A549 (cell line): ENCODE measurements at regions not wholly inside any gene's neighbourhood (a gene's known extent, or its start where the extent isn't known, plus 50 kb on each side); places are given as distances from the start of the nearest gene placed in this dataset.

Experiments used
- ATAC-seq, 2 experiments: fragments of 200-7000 bp in 1 of 2; fragments of >200 bp in 1 of 2; cut with Nextera tagmentation in 1 of 2; cut with Tn5 transposase in 1 of 2; 3 replicates each; pipeline versions ENCODE4 v1.8.0 to v1.9.1; 2018 to 2020; ENCODE audit warnings: mild to moderate bottlenecking in 1 of 2, moderate library complexity in 1 of 2
- CTCF ChIA-PET: fragments of 300-600 bp; sonication (Branson Sonifier 250); formaldehyde crosslinking; extraction: SDS; loops from one replicate; lab custom pipeline; 2021; ENCODE audit warnings: antibody characterized with exemption, inconsistent platforms; lab: Yijun Ruan, JAX
- POLR2A ChIA-PET: fragments of 350-600 bp; formaldehyde crosslinking; extraction: SDS; loops from one replicate; lab custom pipeline; 2021; ENCODE audit warnings: antibody characterized with exemption, inconsistent platforms; lab: Yijun Ruan, JAX
- DNase-seq, 2 experiments: peaks; one replicate each; pipeline versions ENCODE4 v3.0.0 to v3.0.0-alpha.2; 2011 to 2016; ENCODE audit warnings: low read depth in 1 of 2, low spot score in 1 of 2
- FAIRE-seq: peaks from 2 replicates; lab custom pipeline; 2011; peaks lifted over from hg19 to GRCh38; lab: Jason Lieb, UNC
- H3K27ac ChIP-seq, 2 experiments: fragments of >200 bp; sonication (Bioruptor Twin); formaldehyde crosslinking; 3 replicates each; pipeline ENCODE4 v1.5.1; 2016 to 2017
- H3K4me1 ChIP-seq: fragments of >200 bp; sonication (Bioruptor Twin); formaldehyde crosslinking; 3 replicates; pipeline ENCODE4 v1.6.1; 2016
- H3K4me2 ChIP-seq: fragments of >200 bp; sonication (Bioruptor Twin); formaldehyde crosslinking; 3 replicates; pipeline ENCODE4 v1.6.1; 2016
- H3K4me3 ChIP-seq: fragments of >200 bp; sonication (Bioruptor Twin); formaldehyde crosslinking; 3 replicates; pipeline ENCODE4 v1.5.1; 2016
- H3K9me3 ChIP-seq: fragments of >200 bp; sonication (Bioruptor Twin); formaldehyde crosslinking; 3 replicates; pipeline ENCODE4 v1.6.1; 2016
- CHD2 ChIP-seq: fragments of 150-350 bp; IDR thresholded peaks from 2 replicates; pipeline ENCODE4 v1.6.1; 2014; ENCODE audit warnings: low read length; ENCODE audit not compliant: partially characterized antibody
- CTCF ChIP-seq: fragments of >200 bp; sonication (Bioruptor Twin); formaldehyde crosslinking; IDR thresholded peaks from 3 replicates; pipeline ENCODE4 v1.5.1; 2016
- EP300 ChIP-seq, 2 experiments: fragments of >200 bp; sonication (Bioruptor Twin); formaldehyde crosslinking; IDR thresholded peaks; 2 replicates in 1 of 2; 3 replicates in 1 of 2; pipeline ENCODE4 v1.6.1; 2016 to 2017
- FOSL2 ChIP-seq, 2 experiments: fragments of 450-650 bp in 1 of 2; fragments of >200 bp in 1 of 2; sonication (Bioruptor Twin) in 1 of 2; formaldehyde crosslinking; IDR thresholded peaks; 2 replicates each; pipeline versions ENCODE4 v1.5.0 to v1.6.1; 2016 to 2020; ENCODE audit warnings: mild to moderate bottlenecking in 1 of 2, moderate library complexity in 1 of 2
- GATA3 ChIP-seq: IDR thresholded peaks from 2 replicates; pipeline ENCODE4 v1.6.1; 2012; ENCODE audit warnings: borderline replicate concordance
- HDAC2 ChIP-seq: fragments of 200-600 bp; sonication (generic); IDR thresholded peaks from 2 replicates; pipeline ENCODE4 v1.6.1; 2016
- HMGXB4 ChIP-seq: fragments of 250-450 bp; sonication (Bioruptor Pico); IDR thresholded peaks from 2 replicates; pipeline ENCODE4 v1.5.0; 2021; ENCODE audit warnings: mild to moderate bottlenecking, moderate library complexity, borderline replicate concordance
- HOXB5 ChIP-seq: fragments of 250-450 bp; sonication (Bioruptor Pico); IDR thresholded peaks from 2 replicates; pipeline ENCODE4 v1.5.0; 2020; ENCODE audit warnings: mild to moderate bottlenecking, moderate library complexity
- JUNB ChIP-seq: fragments of >200 bp; sonication (Bioruptor Twin); formaldehyde crosslinking; IDR thresholded peaks from 2 replicates; pipeline ENCODE4 v1.6.1; 2016
- KDM1A ChIP-seq: fragments of 200-600 bp; sonication (generic); IDR thresholded peaks from 2 replicates; pipeline ENCODE4 v1.6.1; 2016; ENCODE audit warnings: low read depth, mild to moderate bottlenecking
- MAFK ChIP-seq: fragments of 450-650 bp; IDR thresholded peaks from 2 replicates; pipeline ENCODE4 v1.6.1; 2014; ENCODE audit not compliant: partially characterized antibody
- NFE2L2 ChIP-seq: fragments of 150-350 bp; conservative IDR thresholded peaks from 2 replicates; pipeline ENCODE4 v1.6.1; 2014; ENCODE audit warnings: low read length
- NPAS2 ChIP-seq: fragments of 250-450 bp; sonication (Bioruptor Pico); IDR thresholded peaks from 2 replicates; pipeline ENCODE4 v1.8.0; 2022; ENCODE audit warnings: mild to moderate bottlenecking, moderate library complexity, borderline replicate concordance
- NR3C1 ChIP-seq: fragments of >200 bp; sonication (Bioruptor Twin); formaldehyde crosslinking; IDR thresholded peaks from 3 replicates; pipeline ENCODE4 v1.6.1; 2017
- PBX3 ChIP-seq: IDR thresholded peaks from 2 replicates; pipeline ENCODE4 v1.6.1; 2012
- POLR2A ChIP-seq: IDR thresholded peaks from 2 replicates; pipeline ENCODE4 v1.6.1; 2012; ENCODE audit warnings: mild to moderate bottlenecking, low read length
- POLR2AphosphoS2 ChIP-seq: conservative IDR thresholded peaks from 2 replicates; pipeline ENCODE4 v1.6.1; 2012; ENCODE audit warnings: low read length, improper control_type of control experiment, inconsistent platforms
- RARB ChIP-seq: fragments of 250-450 bp; sonication (Bioruptor Pico); IDR thresholded peaks from 2 replicates; pipeline ENCODE4 v1.8.0; 2021; ENCODE audit warnings: mild to moderate bottlenecking, moderate library complexity
- RCOR1 ChIP-seq: fragments of 150-350 bp; IDR thresholded peaks from 2 replicates; pipeline ENCODE4 v1.6.1; 2014; ENCODE audit warnings: antibody characterized with exemption, low read length, low read depth
- REST ChIP-seq: fragments of 200-600 bp; sonication (generic); IDR thresholded peaks from 2 replicates; pipeline ENCODE4 v1.6.1; 2016; ENCODE audit warnings: antibody characterized with exemption, mild to moderate bottlenecking, moderate library complexity
- RNF2 ChIP-seq: fragments of 200-600 bp; sonication (generic); IDR thresholded peaks from 2 replicates; pipeline ENCODE4 v1.6.1; 2016; ENCODE audit warnings: low read depth, mild to moderate bottlenecking, antibody characterized with exemption, moderate library complexity, borderline replicate concordance
- SMC3 ChIP-seq: fragments of >200 bp; sonication (Bioruptor Twin); formaldehyde crosslinking; IDR thresholded peaks from 3 replicates; pipeline ENCODE4 v1.6.1; 2018; ENCODE audit warnings: inconsistent platforms
- SREBF2 ChIP-seq: fragments of 450-650 bp; IDR thresholded peaks from 2 replicates; pipeline ENCODE4 v1.6.1; 2014; ENCODE audit warnings: mild to moderate bottlenecking, moderate library complexity
- TFCP2L1 ChIP-seq: fragments of 250-450 bp; sonication (Bioruptor Pico); IDR thresholded peaks from 2 replicates; pipeline ENCODE4 v1.5.0; 2021; ENCODE audit warnings: mild to moderate bottlenecking
- ZFP36 ChIP-seq: fragments of 450-650 bp; IDR thresholded peaks from 2 replicates; pipeline ENCODE4 v1.6.1; 2014; ENCODE audit warnings: borderline replicate concordance; ENCODE audit not compliant: partially characterized antibody
- ZNF302 ChIP-seq: fragments of 250-450 bp; sonication (Bioruptor Pico); IDR thresholded peaks from 2 replicates; pipeline ENCODE4 v1.9.0; 2021; ENCODE audit warnings: inconsistent platforms, mild to moderate bottlenecking, moderate library complexity
- WGBS: methylation state at CpG from one replicate; pipeline ENCODE4 v1.1.6; 2017; ENCODE audit errors: missing lambda C conversion rate; 5-methylcytosine and 5-hydroxymethylcytosine counted together

- no peak for FAIRE-seq
These were observed 151.3 kb downstream of the LCA5 start for GRCh38 chr6:79385893-79386292.

GRCh38 chr6:79385333-79385732 lies 150.9 kb upstream of the HMGN3 start:
- DNase-seq = no peak
- no peak for FAIRE-seq
- POLR2A ChIA-PET = no interaction called here
- CTCF ChIA-PET = no interaction called here
- no peak for ATAC-seq
- Histone ChIP-seq H3K27ac (no peak overlapping the region), H3K4me2 (no peak overlapping the region), H3K9me3 (no peaks in the 10 kb centered on the region), H3K4me1 (no peaks in the 10 kb centered on the region), H3K4me3 (no peak overlapping the region)
- WGBS = 63% methylated on average over 1 of the region's 1 CpG
- TF ChIP-seq FOSL2 (IDR thresholded peaks at IDR 0.05) = no peak
- TF ChIP-seq FOSL2 (CRISPR knock-in tag; IDR thresholded peaks at IDR 0.05) = no peak
- TF ChIP-seq JUNB = no peak
- TF ChIP-seq POLR2A = no peak
- no peak for TF ChIP-seq SMC3
- TF ChIP-seq MAFK = no peak
- TF ChIP-seq ZNF302 = no peak
- no peak for TF ChIP-seq HOXB5 (CRISPR knock-in tag)
- TF ChIP-seq EP300 (IDR thresholded peaks at IDR 0.05) = no peak
- no peak for TF ChIP-seq NR3C1
- no peak for TF ChIP-seq PBX3
- no peak for TF ChIP-seq GATA3
- no peak for TF ChIP-seq CHD2
- TF ChIP-seq ZFP36 = no peak

More at GRCh38 chr6:79385893-79386292, 151.3 kb downstream of the LCA5 start:
- WGBS = 44% methylated on average over 4 of the region's 4 CpGs
- no peaks in the 10 kb centered on the region for H3K4me1 ChIP-seq
- TF ChIP-seq TFCP2L1 (CRISPR knock-in tag) = no peak
- TF ChIP-seq HMGXB4 = no peak
- TF ChIP-seq RARB (CRISPR knock-in tag) = no peak
- TF ChIP-seq RCOR1 = no peak
- TF ChIP-seq RNF2 = no peak
- TF ChIP-seq NPAS2 (CRISPR knock-in tag) = no peak
- no peak for TF ChIP-seq REST
- TF ChIP-seq CTCF = no peak
- no peak for TF ChIP-seq HDAC2
- no peak for TF ChIP-seq SREBF2
- TF ChIP-seq ZNF302 = no peak
- TF ChIP-seq NR3C1 = no peak
- no peak for TF ChIP-seq POLR2AphosphoS2
- no peak for TF ChIP-seq KDM1A
- TF ChIP-seq NFE2L2 = no peak
- H3K4me3 ChIP-seq = no peak overlapping the region
- ChIA-PET CTCF (interaction anchor here (0.6 kb wide), 1 partner anchor 31 kb away, joined by 3 read pairs; no protein-coding TSS in a partner anchor), POLR2A (no interaction called here)
- no peak for DNase-seq
- H3K9me3 ChIP-seq = no peaks in the 10 kb centered on the region
- ATAC-seq = no peak
- no peak overlapping the region for H3K4me2 ChIP-seq
- H3K27ac ChIP-seq = no peak overlapping the region
